Stomach smooth muscle (tissue), 2 donors: ENCODE measurements at regions not wholly inside any gene's neighbourhood (a gene's known extent, or its start where the extent isn't known, plus 50 kb on each side); places are given as distances from the start of the nearest gene placed in this dataset.
"Not testable (repeated sequence)": the region's sequence is repeated elsewhere in the genome, so short reads cannot be mapped to it uniquely, and the experiment has no call there.

ENCODE experiments used
- H3K27ac ChIP-seq: one replicate; pipeline ENCODE4 v1.7.0; 2013; ENCODE audit warnings: mild to moderate bottlenecking, low read length, inconsistent platforms
- H3K27me3 ChIP-seq, 2 donors: one replicate each; pipeline ENCODE4 v1.7.0; 2013; ENCODE audit warnings: low read length in 2 of 2; ENCODE audit not compliant: insufficient read depth in 2 of 2, control insufficient read depth in 1 of 2
- H3K36me3 ChIP-seq, 2 donors: one replicate each; pipeline ENCODE4 v1.7.0; 2013; ENCODE audit warnings: low read length in 2 of 2; ENCODE audit not compliant: control insufficient read depth in 2 of 2, insufficient read depth in 2 of 2
- H3K4me1 ChIP-seq: one replicate; pipeline ENCODE4 v1.7.0; 2013; ENCODE audit warnings: low read length; ENCODE audit not compliant: control insufficient read depth, insufficient read depth
- H3K4me3 ChIP-seq, 2 donors: one replicate each; pipeline ENCODE4 v1.7.0; 2013; ENCODE audit warnings: low read length in 2 of 2
- H3K9ac ChIP-seq, 2 donors: one replicate each; pipeline ENCODE4 v1.7.0; 2013; ENCODE audit warnings: low read length in 2 of 2, mild to moderate bottlenecking in 1 of 2
- H3K9me3 ChIP-seq, 2 donors: one replicate each; pipeline ENCODE4 v1.7.0; 2013; ENCODE audit warnings: low read length in 2 of 2; ENCODE audit not compliant: control insufficient read depth in 2 of 2
- donor health status: healthy.
- donor health status: Pancreatic carcinoma.

DNA sequence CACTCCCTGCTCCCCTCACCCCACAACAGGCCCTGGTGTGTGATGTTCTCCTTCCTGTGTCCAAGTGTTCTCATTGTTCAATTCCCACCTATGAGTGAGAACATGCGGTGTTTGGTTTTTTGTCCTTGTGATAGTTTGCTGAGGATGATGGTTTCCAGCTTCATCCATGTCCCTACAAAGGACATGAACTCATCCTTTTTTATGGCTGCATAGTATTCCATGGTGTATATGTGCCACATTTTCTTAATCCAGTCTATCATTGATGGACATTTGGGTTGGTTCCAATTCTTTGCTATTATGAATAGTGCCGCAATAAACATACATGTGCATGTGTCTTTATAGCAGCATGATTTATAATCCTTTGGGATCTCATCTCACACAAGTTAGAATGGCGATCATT, 101.5 kb upstream of the NGF start:
- not testable (repeated sequence) for H3K36me3 ChIP-seq, H3K4me1 ChIP-seq

DNA sequence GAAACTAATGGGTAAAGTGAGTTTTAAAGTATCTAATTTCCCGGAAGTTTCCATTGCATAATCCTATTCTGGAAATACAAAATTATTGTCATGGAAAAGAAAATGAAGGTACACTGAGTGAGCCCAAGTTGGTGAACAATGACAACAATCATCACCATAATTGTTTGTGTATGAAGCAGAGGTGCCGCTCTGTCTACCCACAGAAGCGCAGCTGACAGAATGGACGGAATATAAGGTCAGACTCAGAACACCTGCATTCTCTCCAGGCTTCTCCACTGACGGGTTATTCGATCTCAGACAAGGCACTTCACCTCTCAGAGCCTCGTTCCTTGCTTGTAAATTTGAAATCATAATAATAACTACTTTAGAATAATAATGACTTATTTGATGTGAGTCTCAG, 99.1 kb upstream of the NGF start:
- no peaks in the 10 kb centered on the region for H3K36me3 ChIP-seq
- no peaks in the 10 kb centered on the region for H3K27me3 ChIP-seq
- H3K4me3 ChIP-seq: no peak overlapping the region
- H3K4me1 ChIP-seq: no peaks in the 10 kb centered on the region
- no peaks in the 10 kb centered on the region for H3K9me3 ChIP-seq
- H3K27ac ChIP-seq: no peak overlapping the region
- no peak overlapping the region for H3K9ac ChIP-seq

More for the DNA sequence above, 101.5 kb upstream of the NGF start:
- H3K9me3 ChIP-seq, H3K27me3 ChIP-seq, H3K9ac ChIP-seq, H3K27ac ChIP-seq, H3K4me3 ChIP-seq: not testable (repeated sequence)

DNA sequence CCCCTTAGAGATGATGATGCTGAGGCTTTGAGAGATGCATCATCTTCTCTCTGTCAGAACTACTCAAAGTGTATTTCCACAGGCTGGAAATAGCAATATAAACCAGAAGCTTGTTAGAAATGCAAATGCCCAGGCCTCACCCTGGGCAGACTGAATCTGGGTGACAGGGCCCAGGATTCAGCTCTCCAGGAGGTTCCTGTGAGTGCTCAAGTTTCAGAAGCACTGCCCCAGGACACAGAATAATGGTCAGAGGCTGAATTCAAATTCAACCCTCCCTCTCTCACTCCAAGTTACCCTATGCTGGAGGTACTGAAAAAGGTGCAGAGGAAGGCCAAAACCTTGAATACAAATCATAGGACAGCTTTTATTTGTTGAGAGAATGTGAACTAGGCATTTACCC, 98.5 kb upstream of the NGF start:
- H3K27me3 ChIP-seq: no peaks in the 10 kb centered on the region
- H3K36me3 ChIP-seq: no peaks in the 10 kb centered on the region
- no peak overlapping the region for H3K9ac ChIP-seq
- H3K9me3 ChIP-seq: no peaks in the 10 kb centered on the region
- no peak overlapping the region for H3K4me3 ChIP-seq
- peaks cover 3% of the 10 kb centered on the region for H3K4me1 ChIP-seq
- no peak overlapping the region for H3K27ac ChIP-seq

DNA sequence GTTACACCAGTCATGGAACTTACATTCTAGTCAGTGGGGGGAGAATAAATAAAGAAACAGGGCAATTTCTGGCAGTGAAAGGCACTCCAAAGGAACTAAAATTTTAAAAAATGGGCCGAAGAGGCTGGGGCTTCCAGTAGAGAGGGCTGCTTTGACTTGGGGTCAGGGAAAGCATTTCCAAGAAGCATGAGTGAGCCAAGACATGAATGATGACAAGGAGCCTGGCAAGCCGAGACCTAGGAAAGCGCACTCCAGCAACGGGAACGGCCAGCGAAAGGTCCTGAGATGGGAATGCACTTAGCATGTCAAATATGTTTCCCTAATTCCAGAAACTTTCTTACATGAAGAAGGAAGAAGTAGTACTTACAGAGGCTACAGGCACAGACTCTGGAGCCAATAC, 95.4 kb upstream of the NGF start:
- Histone ChIP-seq H3K27me3 (no peaks in the 10 kb centered on the region), H3K4me1 (peaks cover 3% of the 10 kb centered on the region), H3K9me3 (no peaks in the 10 kb centered on the region), H3K36me3 (no peaks in the 10 kb centered on the region), H3K27ac (no peak overlapping the region), H3K4me3 (no peak overlapping the region), H3K9ac (no peak overlapping the region)

- Histone ChIP-seq H3K36me3 (no peaks in the 10 kb centered on the region), H3K27ac (no peak overlapping the region), H3K9me3 (no peaks in the 10 kb centered on the region)
These were observed 94.0 kb upstream of the NGF start for GRCh38 chr1:115432061-115432460.

GRCh38 chr1:115430441-115431158, 92.6 kb upstream of the NGF start:
- H3K4me1 ChIP-seq: peaks cover 3% of the 10 kb centered on the region
- no peaks in the 10 kb centered on the region for H3K36me3 ChIP-seq
- H3K27me3 ChIP-seq: no peaks in the 10 kb centered on the region
- no peak overlapping the region for H3K27ac ChIP-seq
- H3K9me3 ChIP-seq: no peaks in the 10 kb centered on the region
- no peak overlapping the region for H3K4me3 ChIP-seq
- no peak overlapping the region for H3K9ac ChIP-seq

More at GRCh38 chr1:115432061-115432460, 94.0 kb upstream of the NGF start:
- Histone ChIP-seq H3K27me3 (no peaks in the 10 kb centered on the region), H3K9ac (no peak overlapping the region), H3K4me3 (no peak overlapping the region), H3K4me1 (peaks cover 3% of the 10 kb centered on the region)

GRCh38 chr1:115429884-115430283, 91.8 kb upstream of the NGF start:
- Histone ChIP-seq H3K9ac (no peak overlapping the region), H3K4me1 (peaks cover 3% of the 10 kb centered on the region), H3K4me3 (no peak overlapping the region), H3K27ac (no peak overlapping the region), H3K9me3 (no peaks in the 10 kb centered on the region), H3K36me3 (no peaks in the 10 kb centered on the region), H3K27me3 (no peaks in the 10 kb centered on the region)

GRCh38 chr1:115429241-115429640, 91.2 kb upstream of the NGF start:
- Histone ChIP-seq H3K4me3 (no peak overlapping the region), H3K9me3 (no peaks in the 10 kb centered on the region), H3K4me1 (peaks cover 3% of the 10 kb centered on the region), H3K36me3 (no peaks in the 10 kb centered on the region), H3K27ac (no peak overlapping the region), H3K27me3 (no peaks in the 10 kb centered on the region), H3K9ac (no peak overlapping the region)

DNA sequence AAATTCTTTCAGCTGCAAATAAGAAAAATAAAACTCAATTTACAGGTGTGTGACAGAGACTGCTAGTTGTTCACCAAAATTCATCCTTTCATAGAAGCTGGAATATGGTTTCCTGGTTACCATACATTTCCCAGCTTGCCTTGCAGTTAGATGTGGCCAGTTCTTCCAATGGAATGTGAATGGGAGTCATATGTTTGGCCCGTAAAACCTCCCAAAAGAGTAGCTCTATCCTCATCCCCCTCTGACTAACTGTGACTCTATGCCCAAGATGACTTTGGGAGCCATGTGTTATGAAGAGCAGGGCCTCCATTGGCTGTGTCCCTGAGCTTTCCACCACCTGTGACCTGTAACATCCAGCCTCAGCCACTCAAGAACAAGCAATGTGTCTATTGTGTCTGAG, 90.6 kb upstream of the NGF start:
- H3K36me3 ChIP-seq: no peaks in the 10 kb centered on the region
- no peaks in the 10 kb centered on the region for H3K27me3 ChIP-seq
- H3K4me1 ChIP-seq: peaks cover 3% of the 10 kb centered on the region
- no peaks in the 10 kb centered on the region for H3K9me3 ChIP-seq
- no peak overlapping the region for H3K9ac ChIP-seq
- no peak overlapping the region for H3K4me3 ChIP-seq
- H3K27ac ChIP-seq: no peak overlapping the region

GRCh38 chr1:115428256-115428655, 90.2 kb upstream of the NGF start:
- H3K27ac ChIP-seq: no peak overlapping the region
- H3K4me3 ChIP-seq: no peak overlapping the region
- peaks cover 3% of the 10 kb centered on the region for H3K4me1 ChIP-seq
- no peaks in the 10 kb centered on the region for H3K36me3 ChIP-seq
- H3K9ac ChIP-seq: no peak overlapping the region
- H3K9me3 ChIP-seq: no peaks in the 10 kb centered on the region
- H3K27me3 ChIP-seq: no peaks in the 10 kb centered on the region

- Histone ChIP-seq H3K4me3 (no peak overlapping the region), H3K9me3 (no peaks in the 10 kb centered on the region), H3K27ac (no peak overlapping the region), H3K36me3 (no peaks in the 10 kb centered on the region), H3K4me1 (peaks cover 2% of the 10 kb centered on the region), H3K27me3 (no peaks in the 10 kb centered on the region), H3K9ac (no peak overlapping the region)
These were observed 88.9 kb upstream of the NGF start for GRCh38 chr1:115426956-115427355.
